DND-41 (cell line): ENCODE measurements at regions not wholly inside any gene's neighbourhood (a gene's known extent, or its start where the extent isn't known, plus 50 kb on each side); places are given as distances from the start of the nearest gene placed in this dataset.

Experiments used
- ATAC-seq: fragments of 200-7000 bp; cut with Tn5 transposase; 3 replicates; pipeline ENCODE4 v1.9.1; 2021; ENCODE audit warnings: low read depth; ENCODE audit not compliant: insufficient read depth
- DNase-seq: peaks from one replicate; pipeline ENCODE4 v3.0.0-alpha.2; 2020
- H2AFZ ChIP-seq: 2 replicates; pipeline ENCODE4 v1.6.0; 2012; ENCODE audit warnings: low read depth, low read length
- H3K27ac ChIP-seq: 2 replicates; pipeline ENCODE4 v1.5.1; 2012; ENCODE audit warnings: low read length, inconsistent platforms
- H3K27me3 ChIP-seq: fragments of 200-600 bp; sonication (generic); 2 replicates; pipeline ENCODE4 v1.6.0; 2012; ENCODE audit warnings: low read length, mild to moderate bottlenecking, inconsistent platforms; ENCODE audit not compliant: insufficient read depth, poor library complexity
- H3K36me3 ChIP-seq: 2 replicates; pipeline ENCODE4 v1.5.1; 2012; ENCODE audit warnings: low read length, inconsistent platforms; ENCODE audit not compliant: insufficient read depth
- H3K4me1 ChIP-seq: 2 replicates; pipeline ENCODE4 v1.5.1; 2012; ENCODE audit warnings: mild to moderate bottlenecking, low read length; ENCODE audit not compliant: insufficient read depth
- H3K4me2 ChIP-seq: 2 replicates; pipeline ENCODE4 v1.6.0; 2012; ENCODE audit warnings: mild to moderate bottlenecking, moderate library complexity, low read length, inconsistent platforms; ENCODE audit not compliant: insufficient read depth
- H3K4me3 ChIP-seq, 2 experiments: fragments of 200-600 bp in 1 of 2; shearing (Covaris generic) in 1 of 2; 2 replicates each; pipeline ENCODE4 v1.5.1; 2012 to 2016; ENCODE audit warnings: inconsistent platforms in 2 of 2, low read length in 2 of 2, mild to moderate bottlenecking in 2 of 2, low read depth in 1 of 2, moderate library complexity in 1 of 2
- H3K79me2 ChIP-seq: 2 replicates; pipeline ENCODE4 v1.6.0; 2012; ENCODE audit warnings: low read length, inconsistent platforms; ENCODE audit not compliant: insufficient read depth
- H3K9ac ChIP-seq: 2 replicates; pipeline ENCODE4 v1.6.0; 2012; ENCODE audit warnings: low read depth, mild to moderate bottlenecking, inconsistent platforms, low read length, moderate library complexity
- H3K9me3 ChIP-seq: 2 replicates; pipeline ENCODE4 v1.5.1; 2012; ENCODE audit warnings: low read length, moderate library complexity, mild to moderate bottlenecking, inconsistent platforms; ENCODE audit not compliant: insufficient read depth, severe bottlenecking
- H4K20me1 ChIP-seq: 2 replicates; pipeline ENCODE4 v1.6.0; 2012; ENCODE audit warnings: low read length; ENCODE audit not compliant: insufficient read depth
- EZH2 ChIP-seq: IDR thresholded peaks from 3 replicates; pipeline ENCODE4 v1.6.1; 2012; ENCODE audit warnings: borderline replicate concordance, low read depth, mild to moderate bottlenecking, moderate library complexity, low read length, inconsistent platforms; ENCODE audit not compliant: severe bottlenecking
- TF ChIP-seq, protein P1 (sequence below): IDR thresholded peaks from 2 replicates; pipeline ENCODE4 v1.5.1; 2012; ENCODE audit warnings: borderline replicate concordance, low read length, moderate library complexity, mild to moderate bottlenecking; ENCODE audit not compliant: poor library complexity, severe bottlenecking; ENCODE audit errors: extremely low read depth

DNA sequence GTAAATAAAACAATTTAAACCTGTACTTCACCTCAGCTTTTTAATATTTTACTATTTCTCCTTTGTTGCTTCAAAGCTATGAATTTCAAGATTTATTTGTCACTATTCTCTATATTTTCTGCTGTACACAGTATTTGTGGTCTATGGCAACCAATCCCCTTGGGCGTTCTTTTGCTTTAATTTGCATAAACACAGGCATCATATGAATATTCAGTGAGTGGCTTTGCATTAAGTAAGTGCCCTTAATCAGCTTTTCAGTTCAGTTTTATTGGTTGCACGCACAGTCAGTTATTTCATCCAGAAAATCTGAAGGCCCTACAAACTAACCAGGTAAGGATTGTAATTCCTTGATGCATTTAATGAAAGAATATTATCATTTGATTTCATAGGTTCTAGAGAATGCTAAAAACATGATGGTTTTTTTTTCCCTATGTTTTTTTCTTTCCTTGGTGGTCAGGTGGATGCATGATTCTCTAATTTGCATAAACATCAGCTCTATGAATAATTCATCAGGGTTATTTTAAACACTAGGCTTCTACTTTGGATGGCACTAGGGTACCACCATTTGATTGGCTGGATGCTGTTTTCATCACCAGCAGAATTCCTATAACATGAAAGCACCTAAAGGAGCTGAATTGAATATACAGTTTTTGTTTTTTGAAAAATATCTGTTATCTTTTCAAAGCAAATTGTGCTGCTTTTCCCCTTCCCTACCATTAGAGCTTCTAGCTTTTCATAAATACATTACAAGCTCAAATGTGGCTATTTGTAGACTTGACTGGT is 249.2 kb upstream of the CCNH start:
- Histone ChIP-seq H3K79me2 (no peaks in the 10 kb centered on the region), H3K4me2 (no peak overlapping the region), H3K9me3 (no peaks in the 10 kb centered on the region), H3K9ac (no peak overlapping the region), H3K4me1 (no peaks in the 10 kb centered on the region), H3K36me3 (no peaks in the 10 kb centered on the region), H4K20me1 (no peaks in the 10 kb centered on the region), H2AFZ (no peak overlapping the region), H3K4me3 (no peak overlapping the region), H3K27me3 (no peaks in the 10 kb centered on the region), H3K27ac (no peak overlapping the region)
- TF ChIP-seq, protein P1, sequence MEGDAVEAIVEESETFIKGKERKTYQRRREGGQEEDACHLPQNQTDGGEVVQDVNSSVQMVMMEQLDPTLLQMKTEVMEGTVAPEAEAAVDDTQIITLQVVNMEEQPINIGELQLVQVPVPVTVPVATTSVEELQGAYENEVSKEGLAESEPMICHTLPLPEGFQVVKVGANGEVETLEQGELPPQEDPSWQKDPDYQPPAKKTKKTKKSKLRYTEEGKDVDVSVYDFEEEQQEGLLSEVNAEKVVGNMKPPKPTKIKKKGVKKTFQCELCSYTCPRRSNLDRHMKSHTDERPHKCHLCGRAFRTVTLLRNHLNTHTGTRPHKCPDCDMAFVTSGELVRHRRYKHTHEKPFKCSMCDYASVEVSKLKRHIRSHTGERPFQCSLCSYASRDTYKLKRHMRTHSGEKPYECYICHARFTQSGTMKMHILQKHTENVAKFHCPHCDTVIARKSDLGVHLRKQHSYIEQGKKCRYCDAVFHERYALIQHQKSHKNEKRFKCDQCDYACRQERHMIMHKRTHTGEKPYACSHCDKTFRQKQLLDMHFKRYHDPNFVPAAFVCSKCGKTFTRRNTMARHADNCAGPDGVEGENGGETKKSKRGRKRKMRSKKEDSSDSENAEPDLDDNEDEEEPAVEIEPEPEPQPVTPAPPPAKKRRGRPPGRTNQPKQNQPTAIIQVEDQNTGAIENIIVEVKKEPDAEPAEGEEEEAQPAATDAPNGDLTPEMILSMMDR: no peak
- TF ChIP-seq EZH2: no peak
- DNase-seq (no peak), ATAC-seq (no peak)

DNA sequence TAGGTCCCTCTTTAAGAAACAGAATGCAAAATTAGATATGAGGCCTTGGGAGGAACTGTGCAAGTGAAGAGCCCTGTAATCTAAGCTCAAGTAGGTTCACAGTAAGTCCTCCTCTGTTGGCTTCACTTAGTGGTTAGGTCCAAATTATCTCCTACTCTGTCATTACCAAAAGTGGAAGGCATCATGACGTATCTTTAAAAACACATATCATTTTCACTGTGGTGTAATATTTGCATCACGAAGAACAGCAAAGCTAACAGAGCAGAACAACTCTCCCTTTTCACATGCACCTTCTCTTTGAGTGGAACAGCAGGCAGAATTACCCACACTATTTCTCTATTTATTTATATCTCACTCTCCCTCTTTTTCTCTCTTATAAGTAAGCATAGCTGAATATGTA is 240.5 kb upstream of the CCNH start:
- H3K27ac ChIP-seq: no peak overlapping the region
- H3K79me2 ChIP-seq: no peaks in the 10 kb centered on the region
- no peak overlapping the region for H3K9ac ChIP-seq
- no peak overlapping the region for H3K4me2 ChIP-seq
- H3K36me3 ChIP-seq: no peaks in the 10 kb centered on the region
- TF ChIP-seq, protein P1: no peak
- no peak for TF ChIP-seq EZH2
- no peaks in the 10 kb centered on the region for H3K4me1 ChIP-seq
- no peak overlapping the region for H2AFZ ChIP-seq
- H3K4me3 ChIP-seq: no peak overlapping the region
- H3K27me3 ChIP-seq: no peaks in the 10 kb centered on the region
- no peaks in the 10 kb centered on the region for H4K20me1 ChIP-seq
- no peak for DNase-seq
- ATAC-seq: no peak
- H3K9me3 ChIP-seq: no peaks in the 10 kb centered on the region

GRCh38 chr5:87650284-87650683 is 237.6 kb upstream of the CCNH start:
- Histone ChIP-seq H3K9ac (no peak overlapping the region), H3K9me3 (no peaks in the 10 kb centered on the region), H3K4me1 (no peaks in the 10 kb centered on the region), H3K79me2 (no peaks in the 10 kb centered on the region), H3K27ac (no peak overlapping the region), H3K36me3 (no peaks in the 10 kb centered on the region), H3K4me2 (no peak overlapping the region), H4K20me1 (no peaks in the 10 kb centered on the region), H3K27me3 (no peaks in the 10 kb centered on the region), H3K4me3 (no peak overlapping the region), H2AFZ (no peak overlapping the region)
- no peak for TF ChIP-seq EZH2
- TF ChIP-seq, protein P1: no peak
- DNase-seq (no peak), ATAC-seq (no peak)
